GM23338 (cell line): ENCODE measurements at regions not wholly inside any gene's neighbourhood (a gene's known extent, or its start where the extent isn't known, plus 50 kb on each side); places are given as distances from the start of the nearest gene placed in this dataset.

Source experiments
- ATAC-seq: fragments of 200-7000 bp; cut with Tn5 transposase; 3 replicates; pipeline ENCODE4 v1.9.1; 2020
- DNase-seq: peaks from one replicate; pipeline ENCODE4 v3.0.0-alpha.2; 2015; ENCODE audit warnings: low spot score
- H2AFZ ChIP-seq: fragments of 200-600 bp; sonication (generic); 2 replicates; pipeline ENCODE4 v1.8.0; 2016; ENCODE audit warnings: antibody characterized with exemption, mild to moderate bottlenecking, moderate library complexity
- H3F3A ChIP-seq: fragments of 200-600 bp; sonication (generic); replicated peaks from 2 replicates; pipeline ENCODE4 v1.8.0; 2017; ENCODE audit warnings: antibody characterized with exemption, mixed run types, low read depth
- H3K27ac ChIP-seq: fragments of 200-600 bp; sonication (generic); 2 replicates; pipeline ENCODE4 v1.6.1; 2016; ENCODE audit warnings: low read depth
- H3K27me3 ChIP-seq: fragments of 200-600 bp; sonication (generic); 2 replicates; pipeline ENCODE4 v1.8.0; 2016; ENCODE audit warnings: mild to moderate bottlenecking, mixed run types, moderate library complexity; ENCODE audit not compliant: insufficient read depth
- H3K36me3 ChIP-seq: fragments of 200-600 bp; sonication (generic); 2 replicates; pipeline ENCODE4 v1.8.0; 2016; ENCODE audit warnings: mild to moderate bottlenecking; ENCODE audit not compliant: insufficient read depth
- H3K4me1 ChIP-seq: fragments of 200-600 bp; sonication (generic); 2 replicates; pipeline ENCODE4 v1.8.0; 2016; ENCODE audit warnings: mild to moderate bottlenecking, moderate library complexity; ENCODE audit not compliant: insufficient read depth
- H3K4me2 ChIP-seq: fragments of 200-600 bp; sonication (generic); 2 replicates; pipeline ENCODE4 v1.7.1; 2017; ENCODE audit warnings: mixed run types
- H3K4me3 ChIP-seq: fragments of 200-600 bp; sonication (generic); 2 replicates; pipeline ENCODE4 v1.6.1; 2016; ENCODE audit warnings: mixed run types
- H3K79me2 ChIP-seq: fragments of 200-600 bp; sonication (generic); replicated peaks from 2 replicates; pipeline ENCODE4 v1.8.0; 2017; ENCODE audit warnings: mild to moderate bottlenecking; ENCODE audit not compliant: insufficient read depth
- H3K9me2 ChIP-seq: fragments of 200-600 bp; sonication (generic); 2 replicates; pipeline ENCODE4 v1.8.0; 2017; ENCODE audit not compliant: insufficient read depth
- H4K20me1 ChIP-seq: fragments of 200-600 bp; sonication (generic); replicated peaks from 2 replicates; pipeline ENCODE4 v1.8.0; 2017; ENCODE audit warnings: mild to moderate bottlenecking; ENCODE audit not compliant: insufficient read depth
- H3K27ac Mint-ChIP-seq: 2 replicates; pipeline ENCODE4 v1.8.0; 2020; ENCODE audit warnings: inconsistent platforms, mild to moderate bottlenecking, moderate library complexity, mixed read lengths
- H3K27me3 Mint-ChIP-seq: 3 replicates; pipeline ENCODE4 v1.8.0; 2022; ENCODE audit warnings: low read depth, mild to moderate bottlenecking, moderate library complexity, mixed read lengths, inconsistent platforms; ENCODE audit not compliant: insufficient read depth, poor library complexity
- H3K36me3 Mint-ChIP-seq: 3 replicates; pipeline ENCODE4 v1.8.0; 2021; ENCODE audit warnings: low read depth, mild to moderate bottlenecking, inconsistent platforms, moderate library complexity, mixed read lengths
- H3K4me1 Mint-ChIP-seq: 3 replicates; pipeline ENCODE4 v1.8.0; 2020; ENCODE audit warnings: mild to moderate bottlenecking, inconsistent platforms, mixed read lengths
- H3K4me3 Mint-ChIP-seq: 3 replicates; pipeline ENCODE4 v1.8.0; 2021; ENCODE audit warnings: moderate library complexity, mild to moderate bottlenecking, inconsistent platforms, mixed read lengths
- H3K9me3 Mint-ChIP-seq: 3 replicates; pipeline ENCODE4 v1.8.0; 2020; ENCODE audit warnings: moderate library complexity, mild to moderate bottlenecking, inconsistent platforms, mixed read lengths
- EZH2 ChIP-seq: fragments of 200-600 bp; sonication (generic); IDR thresholded peaks from one replicate; pipeline ENCODE4 v1.8.0; 2017; ENCODE audit warnings: antibody characterized with exemption, mild to moderate bottlenecking, low read depth; ENCODE audit not compliant: unreplicated experiment
- EZH2phosphoT487 ChIP-seq: fragments of 200-600 bp; sonication (generic); IDR thresholded peaks from one replicate; pipeline ENCODE4 v1.8.1; 2018; ENCODE audit warnings: antibody characterized with exemption; ENCODE audit not compliant: unreplicated experiment
- POLR2AphosphoS5 ChIP-seq: IDR thresholded peaks from 2 replicates; pipeline ENCODE4 v1.6.1; 2016; ENCODE audit warnings: antibody characterized with exemption, low read depth
- STAT1 ChIP-seq: IDR thresholded peaks from one replicate; pipeline ENCODE4 v1.6.1; 2016; ENCODE audit warnings: antibody characterized with exemption; ENCODE audit not compliant: unreplicated experiment
- ZNF331 ChIP-seq: fragments of 250-450 bp; sonication (Bioruptor Pico); IDR thresholded peaks from 2 replicates; pipeline ENCODE4 v1.5.0; 2020; ENCODE audit warnings: low read depth, mild to moderate bottlenecking, moderate library complexity
- TF ChIP-seq, protein P1 (sequence below): IDR thresholded peaks from 2 replicates; pipeline ENCODE4 v1.6.1; 2016; ENCODE audit warnings: antibody characterized with exemption
- TF ChIP-seq, protein P2 (sequence below): fragments of 250-450 bp; sonication (Bioruptor Pico); IDR thresholded peaks from 2 replicates; pipeline ENCODE4 v1.5.0; 2020; ENCODE audit warnings: mild to moderate bottlenecking, moderate library complexity

DNA sequence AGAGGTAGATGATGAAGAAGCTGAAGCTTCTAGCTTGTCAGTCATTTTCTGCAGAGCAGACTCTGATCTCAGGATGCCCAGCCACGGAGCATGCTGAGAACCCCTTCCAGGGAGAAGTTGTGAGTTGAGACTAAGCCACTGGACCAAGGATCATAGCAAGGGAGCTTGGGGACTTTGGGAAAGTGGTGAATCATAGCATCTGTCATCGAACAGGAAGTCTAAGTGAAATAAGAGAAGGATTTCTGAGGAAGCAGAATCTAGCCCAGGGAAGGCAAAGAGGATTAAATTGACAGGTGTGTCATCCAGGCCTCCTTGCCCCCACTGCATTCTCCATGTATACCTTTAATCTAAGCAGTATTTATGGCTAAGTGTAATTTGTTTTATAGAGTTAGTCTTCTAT, 71.8 kb upstream of the TMEM108 start:
- DNase-seq: no peak
- Histone ChIP-seq H3K79me2 (no peaks in the 10 kb centered on the region), H3K27ac (no peak overlapping the region), H2AFZ (no peak overlapping the region), H3K4me2 (no peak overlapping the region), H3K36me3 (no peaks in the 10 kb centered on the region), H3K4me3 (no peak overlapping the region), H4K20me1 (no peaks in the 10 kb centered on the region), H3F3A (no peaks in the 10 kb centered on the region), H3K4me1 (no peaks in the 10 kb centered on the region), H3K27me3 (no peaks in the 10 kb centered on the region), H3K9me2 (no peaks in the 10 kb centered on the region)
- H3K36me3 Mint-ChIP-seq: no peaks in the 10 kb centered on the region
- TF ChIP-seq STAT1 (no peak), EZH2 (no peak), POLR2AphosphoS5 (no peak), ZNF331 (no peak), EZH2phosphoT487 (no peak)
- TF ChIP-seq, protein P1, sequence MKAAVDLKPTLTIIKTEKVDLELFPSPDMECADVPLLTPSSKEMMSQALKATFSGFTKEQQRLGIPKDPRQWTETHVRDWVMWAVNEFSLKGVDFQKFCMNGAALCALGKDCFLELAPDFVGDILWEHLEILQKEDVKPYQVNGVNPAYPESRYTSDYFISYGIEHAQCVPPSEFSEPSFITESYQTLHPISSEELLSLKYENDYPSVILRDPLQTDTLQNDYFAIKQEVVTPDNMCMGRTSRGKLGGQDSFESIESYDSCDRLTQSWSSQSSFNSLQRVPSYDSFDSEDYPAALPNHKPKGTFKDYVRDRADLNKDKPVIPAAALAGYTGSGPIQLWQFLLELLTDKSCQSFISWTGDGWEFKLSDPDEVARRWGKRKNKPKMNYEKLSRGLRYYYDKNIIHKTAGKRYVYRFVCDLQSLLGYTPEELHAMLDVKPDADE: no peak
- TF ChIP-seq, protein P2, sequence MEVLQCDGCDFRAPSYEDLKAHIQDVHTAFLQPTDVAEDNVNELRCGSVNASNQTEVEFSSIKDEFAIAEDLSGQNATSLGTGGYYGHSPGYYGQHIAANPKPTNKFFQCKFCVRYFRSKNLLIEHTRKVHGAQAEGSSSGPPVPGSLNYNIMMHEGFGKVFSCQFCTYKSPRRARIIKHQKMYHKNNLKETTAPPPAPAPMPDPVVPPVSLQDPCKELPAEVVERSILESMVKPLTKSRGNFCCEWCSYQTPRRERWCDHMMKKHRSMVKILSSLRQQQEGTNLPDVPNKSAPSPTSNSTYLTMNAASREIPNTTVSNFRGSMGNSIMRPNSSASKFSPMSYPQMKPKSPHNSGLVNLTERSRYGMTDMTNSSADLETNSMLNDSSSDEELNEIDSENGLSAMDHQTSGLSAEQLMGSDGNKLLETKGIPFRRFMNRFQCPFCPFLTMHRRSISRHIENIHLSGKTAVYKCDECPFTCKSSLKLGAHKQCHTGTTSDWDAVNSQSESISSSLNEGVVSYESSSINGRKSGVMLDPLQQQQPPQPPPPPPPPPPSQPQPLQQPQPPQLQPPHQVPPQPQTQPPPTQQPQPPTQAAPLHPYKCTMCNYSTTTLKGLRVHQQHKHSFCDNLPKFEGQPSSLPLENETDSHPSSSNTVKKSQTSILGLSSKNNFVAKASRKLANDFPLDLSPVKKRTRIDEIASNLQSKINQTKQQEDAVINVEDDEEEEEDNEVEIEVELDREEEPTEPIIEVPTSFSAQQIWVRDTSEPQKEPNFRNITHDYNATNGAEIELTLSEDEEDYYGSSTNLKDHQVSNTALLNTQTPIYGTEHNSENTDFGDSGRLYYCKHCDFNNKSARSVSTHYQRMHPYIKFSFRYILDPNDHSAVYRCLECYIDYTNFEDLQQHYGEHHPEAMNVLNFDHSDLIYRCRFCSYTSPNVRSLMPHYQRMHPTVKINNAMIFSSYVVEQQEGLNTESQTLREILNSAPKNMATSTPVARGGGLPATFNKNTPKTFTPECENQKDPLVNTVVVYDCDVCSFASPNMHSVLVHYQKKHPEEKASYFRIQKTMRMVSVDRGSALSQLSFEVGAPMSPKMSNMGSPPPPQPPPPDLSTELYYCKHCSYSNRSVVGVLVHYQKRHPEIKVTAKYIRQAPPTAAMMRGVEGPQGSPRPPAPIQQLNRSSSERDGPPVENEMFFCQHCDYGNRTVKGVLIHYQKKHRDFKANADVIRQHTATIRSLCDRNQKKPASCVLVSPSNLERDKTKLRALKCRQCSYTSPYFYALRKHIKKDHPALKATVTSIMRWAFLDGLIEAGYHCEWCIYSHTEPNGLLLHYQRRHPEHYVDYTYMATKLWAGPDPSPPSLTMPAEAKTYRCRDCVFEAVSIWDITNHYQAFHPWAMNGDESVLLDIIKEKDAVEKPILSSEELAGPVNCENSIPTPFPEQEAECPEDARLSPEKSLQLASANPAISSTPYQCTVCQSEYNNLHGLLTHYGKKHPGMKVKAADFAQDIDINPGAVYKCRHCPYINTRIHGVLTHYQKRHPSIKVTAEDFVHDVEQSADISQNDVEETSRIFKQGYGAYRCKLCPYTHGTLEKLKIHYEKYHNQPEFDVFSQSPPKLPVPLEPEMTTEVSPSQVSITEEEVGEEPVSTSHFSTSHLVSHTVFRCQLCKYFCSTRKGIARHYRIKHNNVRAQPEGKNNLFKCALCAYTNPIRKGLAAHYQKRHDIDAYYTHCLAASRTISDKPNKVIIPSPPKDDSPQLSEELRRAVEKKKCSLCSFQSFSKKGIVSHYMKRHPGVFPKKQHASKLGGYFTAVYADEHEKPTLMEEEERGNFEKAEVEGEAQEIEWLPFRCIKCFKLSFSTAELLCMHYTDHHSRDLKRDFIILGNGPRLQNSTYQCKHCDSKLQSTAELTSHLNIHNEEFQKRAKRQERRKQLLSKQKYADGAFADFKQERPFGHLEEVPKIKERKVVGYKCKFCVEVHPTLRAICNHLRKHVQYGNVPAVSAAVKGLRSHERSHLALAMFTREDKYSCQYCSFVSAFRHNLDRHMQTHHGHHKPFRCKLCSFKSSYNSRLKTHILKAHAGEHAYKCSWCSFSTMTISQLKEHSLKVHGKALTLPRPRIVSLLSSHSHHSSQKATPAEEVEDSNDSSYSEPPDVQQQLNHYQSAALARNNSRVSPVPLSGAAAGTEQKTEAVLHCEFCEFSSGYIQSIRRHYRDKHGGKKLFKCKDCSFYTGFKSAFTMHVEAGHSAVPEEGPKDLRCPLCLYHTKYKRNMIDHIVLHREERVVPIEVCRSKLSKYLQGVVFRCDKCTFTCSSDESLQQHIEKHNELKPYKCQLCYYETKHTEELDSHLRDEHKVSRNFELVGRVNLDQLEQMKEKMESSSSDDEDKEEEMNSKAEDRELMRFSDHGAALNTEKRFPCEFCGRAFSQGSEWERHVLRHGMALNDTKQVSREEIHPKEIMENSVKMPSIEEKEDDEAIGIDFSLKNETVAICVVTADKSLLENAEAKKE: no peak
- no peak for ATAC-seq
- H3K9me3 Mint-ChIP-seq: no peaks in the 10 kb centered on the region
- H3K4me1 Mint-ChIP-seq: no peaks in the 10 kb centered on the region
- no peak overlapping the region for H3K4me3 Mint-ChIP-seq
- no peak overlapping the region for H3K27ac Mint-ChIP-seq
- no peaks in the 10 kb centered on the region for H3K27me3 Mint-ChIP-seq
